Natural killer cell (primary cell): ENCODE measurements at regions not wholly inside any gene's neighbourhood (a gene's known extent, or its start where the extent isn't known, plus 50 kb on each side); places are given as distances from the start of the nearest gene placed in this dataset.

Source experiments
- ATAC-seq, 3 donors: fragments of 150-1000 bp in 2 of 3; fragments of 200-7000 bp in 1 of 3; cut with Tn5 transposase; 1 replicate in 1 of 3; 2 replicates in 2 of 3; pipeline ENCODE4 v1.10.0; 2021; ENCODE audit warnings: mild to moderate bottlenecking in 2 of 3, moderate library complexity in 2 of 3
- DNase-seq, 2 donors: peaks; one replicate each; pipeline versions ENCODE4 v3.0.0 to v3.0.0-alpha.2; 2013 to 2021; ENCODE audit warnings: mixed read lengths in 1 of 2
- H3K27ac ChIP-seq: one replicate; pipeline ENCODE4 v1.5.1; 2013; ENCODE audit warnings: mild to moderate bottlenecking, low read length
- H3K27me3 ChIP-seq: one replicate; pipeline ENCODE4 v1.6.1; 2013; ENCODE audit warnings: low read length; ENCODE audit not compliant: control insufficient read depth, insufficient read depth
- H3K36me3 ChIP-seq: one replicate; pipeline ENCODE4 v1.6.1; 2013; ENCODE audit warnings: low read length; ENCODE audit not compliant: control insufficient read depth, insufficient read depth
- H3K4me1 ChIP-seq: one replicate; pipeline ENCODE4 v1.6.1; 2013; ENCODE audit warnings: low read length; ENCODE audit not compliant: control insufficient read depth, insufficient read depth
- H3K4me3 ChIP-seq: one replicate; pipeline ENCODE4 v1.5.1; 2013; ENCODE audit warnings: low read length
- H3K9me3 ChIP-seq: one replicate; pipeline ENCODE4 v1.6.1; 2013; ENCODE audit warnings: low read length; ENCODE audit not compliant: control insufficient read depth, insufficient read depth
- H3K27ac Mint-ChIP-seq, 2 donors: one replicate each; pipeline ENCODE4 v1.8.0; 2022; ENCODE audit warnings: mild to moderate bottlenecking in 2 of 2, mixed read lengths in 2 of 2, moderate library complexity in 1 of 2
- H3K27me3 Mint-ChIP-seq, 2 donors: one replicate each; pipeline ENCODE4 v1.8.0; 2022; ENCODE audit warnings: low read depth in 2 of 2, mixed read lengths in 2 of 2
- H3K36me3 Mint-ChIP-seq: one replicate; pipeline ENCODE4 v1.8.0; 2022; ENCODE audit warnings: mixed read lengths
- H3K4me1 Mint-ChIP-seq, 2 donors: one replicate each; pipeline ENCODE4 v1.8.0; 2022; ENCODE audit warnings: mixed read lengths in 2 of 2
- H3K4me3 Mint-ChIP-seq: one replicate; pipeline ENCODE4 v1.8.0; 2022; ENCODE audit warnings: mild to moderate bottlenecking, moderate library complexity, mixed read lengths
- H3K9me3 Mint-ChIP-seq, 2 donors: one replicate each; pipeline ENCODE4 v1.8.0; 2022; ENCODE audit warnings: mixed read lengths in 2 of 2
- CTCF ChIP-seq: fragments of 200-600 bp; IDR thresholded peaks from one replicate; pipeline ENCODE4 v1.8.0; 2022; ENCODE audit warnings: antibody characterized with exemption
- WGBS: methylation state at CpG from one replicate; pipeline ENCODE4 v1.1.7; 2013; ENCODE audit warnings: missing lambda C conversion rate; ENCODE audit not compliant: insufficient coverage; 5-methylcytosine and 5-hydroxymethylcytosine counted together
- intact Hi-C: fragments of 100-400 bp; cut with micrococcal nuclease; formaldehyde crosslinking; loops from one replicate; pipeline ENCODE4 v1.14.2; 2022

GRCh38 chr3:177419904-177420601 is 222.8 kb upstream of the TBL1XR1 start:
- H3K27ac ChIP-seq = no peak overlapping the region
- 77% methylated on average over 7 of the region's 7 CpGs for WGBS
- Mint-ChIP-seq H3K4me3 (no peak overlapping the region), H3K4me1 (peaks cover 6 to 21% of the 10 kb centered on the region in 2 donors), H3K9me3 (no peaks in the 10 kb centered on the region), H3K36me3 (no peaks in the 10 kb centered on the region), H3K27ac (no peak overlapping the region), H3K27me3 (no peaks in the 10 kb centered on the region)
- no peaks in the 10 kb centered on the region for H3K36me3 ChIP-seq
- intact Hi-C loops = no loop called here
- H3K9me3 ChIP-seq = no peaks in the 10 kb centered on the region
- no peak overlapping the region for H3K4me3 ChIP-seq
- no peaks in the 10 kb centered on the region for H3K27me3 ChIP-seq
- ATAC-seq (no peak), DNase-seq (no peak)
- TF ChIP-seq CTCF = no peak
- H3K4me1 ChIP-seq = peaks cover 5% of the 10 kb centered on the region

GRCh38 chr3:177420651-177421480 is 223.6 kb upstream of the TBL1XR1 start:
- DNase-seq (no peak), ATAC-seq (no peak)
- intact Hi-C loops = no loop called here
- H3K9me3 Mint-ChIP-seq = no peaks in the 10 kb centered on the region
- H3K36me3 ChIP-seq = no peaks in the 10 kb centered on the region
- no peaks in the 10 kb centered on the region for H3K27me3 ChIP-seq
- 88% methylated on average over 3 of the region's 6 CpGs for WGBS
- no peaks in the 10 kb centered on the region for H3K27me3 Mint-ChIP-seq
- no peaks in the 10 kb centered on the region for H3K9me3 ChIP-seq
- peaks cover 6 to 21% of the 10 kb centered on the region in 2 donors for H3K4me1 Mint-ChIP-seq
- no peak overlapping the region for H3K4me3 Mint-ChIP-seq
- no peak overlapping the region for H3K27ac ChIP-seq
- H3K4me1 ChIP-seq = peaks cover 5% of the 10 kb centered on the region
- H3K27ac Mint-ChIP-seq = no peak overlapping the region
- no peak overlapping the region for H3K4me3 ChIP-seq
- H3K36me3 Mint-ChIP-seq = no peaks in the 10 kb centered on the region
- TF ChIP-seq CTCF = no peak

GRCh38 chr3:177421481-177421785 is 224.2 kb upstream of the TBL1XR1 start:
- TF ChIP-seq CTCF = no peak
- peaks cover 5% of the 10 kb centered on the region for H3K4me1 ChIP-seq
- no CpG with 5 or more reads among the region's 1 CpG for WGBS
- Mint-ChIP-seq H3K27me3 (no peaks in the 10 kb centered on the region), H3K4me1 (peaks cover 10 to 21% of the 10 kb centered on the region in 2 donors), H3K9me3 (no peaks in the 10 kb centered on the region), H3K27ac (no peak overlapping the region), H3K4me3 (no peak overlapping the region), H3K36me3 (no peaks in the 10 kb centered on the region)
- no peak overlapping the region for H3K4me3 ChIP-seq
- DNase-seq (no peak), ATAC-seq (no peak)
- no peaks in the 10 kb centered on the region for H3K36me3 ChIP-seq
- no peaks in the 10 kb centered on the region for H3K9me3 ChIP-seq
- intact Hi-C loops = no loop called here
- H3K27ac ChIP-seq = no peak overlapping the region
- H3K27me3 ChIP-seq = no peaks in the 10 kb centered on the region
